H9 (cell line): ENCODE measurements at regions not wholly inside any gene's neighbourhood (a gene's known extent, or its start where the extent isn't known, plus 50 kb on each side); places are given as distances from the start of the nearest gene placed in this dataset.

Experiments
- DNase-seq: peaks from one replicate; pipeline ENCODE4 v3.0.0-alpha.2; 2017
- H2AFZ ChIP-seq: one replicate; pipeline ENCODE4 v1.6.1; 2013; ENCODE audit warnings: mild to moderate bottlenecking, low read length, control low read depth, moderate library complexity
- H2AK5ac ChIP-seq: 2 replicates; pipeline ENCODE4 v1.6.1; 2013; ENCODE audit warnings: low read length, control low read depth, mixed read lengths; ENCODE audit not compliant: insufficient read length
- H2BK120ac ChIP-seq: one replicate; pipeline ENCODE4 v1.6.1; 2013; ENCODE audit warnings: low read depth, mild to moderate bottlenecking, low read length, control low read depth, inconsistent platforms; ENCODE audit not compliant: poor library complexity, severe bottlenecking
- H2BK12ac ChIP-seq: 2 replicates; pipeline ENCODE4 v1.6.1; 2013; ENCODE audit warnings: low read length, control low read depth, mixed read lengths, low read depth; ENCODE audit not compliant: insufficient read length
- H2BK15ac ChIP-seq: 2 replicates; pipeline ENCODE4 v1.6.1; 2013; ENCODE audit warnings: low read depth, low read length, control low read depth
- H2BK20ac ChIP-seq: one replicate; pipeline ENCODE4 v1.6.1; 2013; ENCODE audit warnings: low read depth, mild to moderate bottlenecking, low read length, control low read depth, inconsistent platforms; ENCODE audit not compliant: poor library complexity, severe bottlenecking
- H2BK5ac ChIP-seq: 2 replicates; pipeline ENCODE4 v1.6.1; 2013; ENCODE audit warnings: low read length, control low read depth, mixed read lengths; ENCODE audit not compliant: insufficient read length
- H3K14ac ChIP-seq: 2 replicates; pipeline ENCODE4 v1.6.1; 2013; ENCODE audit warnings: low read length, control low read depth; ENCODE audit not compliant: insufficient read depth
- H3K18ac ChIP-seq: 2 replicates; pipeline ENCODE4 v1.6.1; 2013; ENCODE audit warnings: low read depth, mild to moderate bottlenecking, mixed read lengths, low read length, control low read depth; ENCODE audit not compliant: insufficient read length
- H3K23ac ChIP-seq: 2 replicates; pipeline ENCODE4 v1.6.1; 2013; ENCODE audit warnings: low read length, control low read depth, mixed read lengths, low read depth; ENCODE audit not compliant: insufficient read length
- H3K23me2 ChIP-seq: 2 replicates; pipeline ENCODE4 v1.6.1; 2013; ENCODE audit warnings: low read depth, mild to moderate bottlenecking, mixed read lengths, low read length, control low read depth; ENCODE audit not compliant: insufficient read length, poor library complexity, severe bottlenecking
- H3K27ac ChIP-seq: 2 replicates; pipeline ENCODE4 v1.5.1; 2013; ENCODE audit warnings: low read length, control low read depth, mixed read lengths, low read depth; ENCODE audit not compliant: insufficient read length
- H3K27me3 ChIP-seq: 2 replicates; pipeline ENCODE4 v1.6.1; 2013; ENCODE audit warnings: low read length, control low read depth, inconsistent platforms; ENCODE audit not compliant: insufficient read depth
- H3K4ac ChIP-seq: 2 replicates; pipeline ENCODE4 v1.6.1; 2013; ENCODE audit warnings: low read depth, mild to moderate bottlenecking, control low read depth, inconsistent platforms, low read length, moderate library complexity
- H3K4me1 ChIP-seq: 2 replicates; pipeline ENCODE4 v1.6.1; 2013; ENCODE audit warnings: low read length, control low read depth, inconsistent platforms; ENCODE audit not compliant: insufficient read depth
- H3K4me2 ChIP-seq: 2 replicates; pipeline ENCODE4 v1.6.1; 2013; ENCODE audit warnings: low read length, control low read depth, mixed read lengths; ENCODE audit not compliant: insufficient read length, insufficient read depth
- H3K56ac ChIP-seq: 2 replicates; pipeline ENCODE4 v1.6.1; 2013; ENCODE audit warnings: low read depth, mild to moderate bottlenecking, mixed read lengths, low read length, control low read depth; ENCODE audit not compliant: insufficient read length
- H3K79me1 ChIP-seq: 2 replicates; pipeline ENCODE4 v1.6.1; 2013; ENCODE audit warnings: low read depth, mild to moderate bottlenecking, moderate library complexity, low read length, control low read depth, inconsistent platforms; ENCODE audit not compliant: insufficient read depth, poor library complexity, severe bottlenecking
- H3K79me2 ChIP-seq: 2 replicates; pipeline ENCODE4 v1.6.1; 2013; ENCODE audit warnings: low read length, control low read depth, inconsistent platforms; ENCODE audit not compliant: insufficient read depth
- H3K9ac ChIP-seq: 2 replicates; pipeline ENCODE4 v1.6.1; 2013; ENCODE audit warnings: low read length, control low read depth, mixed read lengths; ENCODE audit not compliant: insufficient read length; ENCODE audit errors: extremely low read depth
- H3K9me3 ChIP-seq: one replicate; pipeline ENCODE4 v1.6.1; 2013; ENCODE audit warnings: low read depth, low read length, inconsistent platforms; ENCODE audit not compliant: control insufficient read depth
- H3T11ph ChIP-seq: one replicate; pipeline ENCODE4 v1.6.1; 2013; ENCODE audit warnings: mild to moderate bottlenecking, low read length, control low read depth, inconsistent platforms
- H4K20me1 ChIP-seq: one replicate; pipeline ENCODE4 v1.6.1; 2013; ENCODE audit not compliant: control insufficient read depth, insufficient read length, insufficient read depth
- H4K5ac ChIP-seq: 2 replicates; pipeline ENCODE4 v1.6.1; 2013; ENCODE audit warnings: low read depth, mild to moderate bottlenecking, mixed read lengths, low read length, control low read depth; ENCODE audit not compliant: insufficient read length
- H4K8ac ChIP-seq: replicated peaks from 2 replicates; pipeline ENCODE4 v1.6.1; 2013; ENCODE audit warnings: low read length, control low read depth, mixed read lengths, low read depth; ENCODE audit not compliant: insufficient read length
- H4K91ac ChIP-seq: 2 replicates; pipeline ENCODE4 v1.6.1; 2013; ENCODE audit warnings: low read depth, mild to moderate bottlenecking, moderate library complexity, mixed read lengths, low read length, control low read depth; ENCODE audit not compliant: insufficient read length
- H3K27ac Mint-ChIP-seq, 3 experiments: 2 replicates in 2 of 3; 3 replicates in 1 of 3; pipeline ENCODE4 v1.8.0; 2020 to 2021; ENCODE audit warnings: mixed read lengths in 3 of 3, mild to moderate bottlenecking in 1 of 3, moderate library complexity in 1 of 3
- H3K27me3 Mint-ChIP-seq: 2 replicates; pipeline ENCODE4 v1.8.0; 2021; ENCODE audit warnings: low read depth, mild to moderate bottlenecking, moderate library complexity, mixed read lengths
- H3K36me3 Mint-ChIP-seq, 3 experiments: 2 replicates in 2 of 3; 3 replicates in 1 of 3; pipeline ENCODE4 v1.8.0; 2020 to 2021; ENCODE audit warnings: low read depth in 3 of 3, mixed read lengths in 3 of 3; ENCODE audit not compliant: insufficient read depth in 1 of 3
- H3K4me1 Mint-ChIP-seq, 2 experiments: 2 replicates each; pipeline ENCODE4 v1.8.0; 2020; ENCODE audit warnings: mixed read lengths in 2 of 2
- H3K4me3 Mint-ChIP-seq, 2 experiments: 2 replicates in 1 of 2; 3 replicates in 1 of 2; pipeline ENCODE4 v1.8.0; 2020 to 2021; ENCODE audit warnings: mild to moderate bottlenecking in 2 of 2, mixed read lengths in 2 of 2, moderate library complexity in 1 of 2
- H3K9me3 Mint-ChIP-seq, 2 experiments: 2 replicates in 1 of 2; 3 replicates in 1 of 2; pipeline ENCODE4 v1.8.0; 2020; ENCODE audit warnings: mild to moderate bottlenecking in 2 of 2, mixed read lengths in 2 of 2, moderate library complexity in 1 of 2
- CTCF ChIP-seq: fragments of 200-600 bp; sonication (generic); conservative IDR thresholded peaks from 3 replicates; pipeline ENCODE4 v1.8.0; 2021; ENCODE audit warnings: antibody characterized with exemption, mild to moderate bottlenecking
- WGBS: extraction: QIAGEN DNeasy Blood & Tissue Kit; methylation state at CpG from one replicate; pipeline ENCODE4 v1.1.7; 2013; ENCODE audit warnings: missing lambda C conversion rate, low lambda C conversion rate, mixed read lengths; ENCODE audit not compliant: insufficient read length; ENCODE audit errors: extremely low coverage; 5-methylcytosine and 5-hydroxymethylcytosine counted together

DNA sequence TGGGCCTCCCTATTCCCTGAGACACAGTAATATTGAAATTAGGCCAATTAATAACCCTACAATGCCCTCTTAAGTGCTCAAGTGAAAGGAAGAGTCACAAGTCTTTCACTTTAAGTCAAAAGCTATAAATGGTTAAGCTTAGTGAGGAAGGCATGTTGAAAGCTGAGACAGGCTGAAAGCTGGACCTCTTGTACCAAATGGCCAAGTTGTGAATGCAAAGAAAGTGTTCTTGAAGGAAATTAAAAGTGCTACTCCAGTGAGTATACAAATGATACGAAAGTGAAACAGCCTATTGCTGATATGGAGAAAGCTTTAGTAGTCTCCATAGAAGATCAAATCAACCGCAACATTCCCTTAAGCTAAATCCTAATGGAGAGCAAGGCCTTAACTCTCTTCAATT lies 140.8 kb downstream of the PTCSC3 start:
- no peaks in the 10 kb centered on the region for H3K27me3 Mint-ChIP-seq
- Histone ChIP-seq H4K91ac (no peak overlapping the region), H2AK5ac (no peak overlapping the region), H4K20me1 (no peaks in the 10 kb centered on the region), H2BK20ac (no peak overlapping the region), H3K18ac (no peak overlapping the region), H3T11ph (no peak overlapping the region), H3K9ac (no peak overlapping the region), H3K56ac (no peak overlapping the region), H3K4me2 (no peak overlapping the region), H3K14ac (no peak overlapping the region), H3K79me1 (no peaks in the 10 kb centered on the region), H3K4me1 (no peaks in the 10 kb centered on the region), H3K27me3 (no peaks in the 10 kb centered on the region), H4K5ac (no peak overlapping the region), H3K23me2 (no peaks in the 10 kb centered on the region), H2BK12ac (no peak overlapping the region), H4K8ac (no peak overlapping the region), H3K27ac (no peak overlapping the region), H2AFZ (no peak overlapping the region), H3K23ac (no peak overlapping the region), H3K79me2 (no peaks in the 10 kb centered on the region), H3K4ac (no peak overlapping the region), H2BK5ac (no peak overlapping the region), H2BK15ac (no peak overlapping the region), H2BK120ac (no peak overlapping the region), H3K9me3 (no peaks in the 10 kb centered on the region)
- DNase-seq, result no peak
- H3K36me3 Mint-ChIP-seq, result peaks cover 0 to 4% (median 0%) of the 10 kb centered on the region in 3 experiments; a peak in 1 of 7 replicates
- H3K9me3 Mint-ChIP-seq, result no peaks in the 10 kb centered on the region; a peak in 2 of 5 replicates
- WGBS, result no CpG with 5 or more reads among the region's 2 CpGs
- H3K4me3 Mint-ChIP-seq, result no peak overlapping the region
- TF ChIP-seq CTCF, result no peak
- no peaks in the 10 kb centered on the region for H3K4me1 Mint-ChIP-seq
- H3K27ac Mint-ChIP-seq, result no peak overlapping the region
